H54 (cell line): ENCODE measurements at regions not wholly inside any gene's neighbourhood (a gene's known extent, or its start where the extent isn't known, plus 50 kb on each side); places are given as distances from the start of the nearest gene placed in this dataset.
"Not testable (repeated sequence)": the region's sequence is repeated elsewhere in the genome, so short reads cannot be mapped to it uniquely, and the experiment has no call there.

ENCODE experiments used
- DNase-seq: peaks from one replicate; pipeline ENCODE4 v3.0.0; 2011; ENCODE audit warnings: low spot score, mixed read lengths; ENCODE audit not compliant: insufficient read length
- FAIRE-seq: peaks from 3 replicates; lab custom pipeline; 2011; peaks lifted over from hg19 to GRCh38; lab: Jason Lieb, UNC

- not testable (repeated sequence) for FAIRE-seq, DNase-seq
Observed at GRCh38 chr20:30671120-30671519, 586.3 kb upstream of the DEFB115 start.

- not testable (repeated sequence) for FAIRE-seq
Observed at GRCh38 chr20:30675988-30676564, 581.4 kb upstream of the DEFB115 start.

GRCh38 chr20:30682236-30682635 lies 575.2 kb upstream of the DEFB115 start:
- not testable (repeated sequence) for FAIRE-seq, DNase-seq

More at GRCh38 chr20:30675988-30676564, 581.4 kb upstream of the DEFB115 start:
- DNase-seq = not testable (repeated sequence)

GRCh38 chr20:30712861-30713260 lies 544.6 kb upstream of the DEFB115 start:
- not testable (repeated sequence) for DNase-seq, FAIRE-seq

GRCh38 chr20:30719415-30720199 lies 537.9 kb upstream of the DEFB115 start:
- FAIRE-seq, DNase-seq: not testable (repeated sequence)

- FAIRE-seq, DNase-seq: not testable (repeated sequence)
Observed at GRCh38 chr20:30723511-30723910, 534.0 kb upstream of the DEFB115 start.

GRCh38 chr20:30723934-30724687 lies 533.4 kb upstream of the DEFB115 start:
- not testable (repeated sequence) for DNase-seq, FAIRE-seq

- not testable (repeated sequence) for DNase-seq, FAIRE-seq
Observed at GRCh38 chr20:30724688-30725074, 532.8 kb upstream of the DEFB115 start.

GRCh38 chr20:30725188-30725587 lies 532.3 kb upstream of the DEFB115 start:
- not testable (repeated sequence) for DNase-seq, FAIRE-seq

- not testable (repeated sequence) for DNase-seq, FAIRE-seq
Observed at GRCh38 chr20:30728271-30728885, 529.1 kb upstream of the DEFB115 start.
